HAP-1 (cell line): ENCODE measurements at regions not wholly inside any gene's neighbourhood (a gene's known extent, or its start where the extent isn't known, plus 50 kb on each side); places are given as distances from the start of the nearest gene placed in this dataset.
A peak's percentile ranks its signal among the peaks of the same experiment; 100 is the strongest.
"Not testable (repeated sequence)": the region's sequence is repeated elsewhere in the genome, so short reads cannot be mapped to it uniquely, and the experiment has no call there.

Experiments used
- DNase-seq, 2 experiments: peaks; one replicate each; pipeline ENCODE4 v3.0.0-alpha.2; 2016 to 2020; ENCODE audit warnings: low spot score in 2 of 2
- H3K27me3 ChIP-seq: fragments of 250-450 bp; sonication (Bioruptor Pico); 2 replicates; pipeline ENCODE4 v1.5.1; 2020; ENCODE audit warnings: low read depth, mild to moderate bottlenecking, moderate library complexity
- H3K36me3 ChIP-seq: fragments of 250-450 bp; sonication (Bioruptor Pico); replicated peaks from 2 replicates; pipeline ENCODE4 v1.5.1; 2020; ENCODE audit warnings: mild to moderate bottlenecking
- H3K4me1 ChIP-seq: fragments of 250-450 bp; sonication (Bioruptor Pico); 2 replicates; pipeline ENCODE4 v1.5.1; 2020; ENCODE audit warnings: mild to moderate bottlenecking
- H3K4me3 ChIP-seq: fragments of 250-450 bp; sonication (Bioruptor Pico); 2 replicates; pipeline ENCODE4 v1.5.1; 2020; ENCODE audit warnings: mild to moderate bottlenecking, moderate library complexity
- H3K9me3 ChIP-seq: fragments of 250-450 bp; sonication (Bioruptor Pico); 2 replicates; pipeline ENCODE4 v1.5.1; 2020; ENCODE audit warnings: mild to moderate bottlenecking, moderate library complexity
- in situ Hi-C: fragments of 300-500 bp; cut with MboI; formaldehyde crosslinking; loops from 3 replicates; pipeline ENCODE4 v1.14.3; 2020; ENCODE audit warnings: low sequenced_read_pairs, inconsistent platforms, mixed read lengths

DNA sequence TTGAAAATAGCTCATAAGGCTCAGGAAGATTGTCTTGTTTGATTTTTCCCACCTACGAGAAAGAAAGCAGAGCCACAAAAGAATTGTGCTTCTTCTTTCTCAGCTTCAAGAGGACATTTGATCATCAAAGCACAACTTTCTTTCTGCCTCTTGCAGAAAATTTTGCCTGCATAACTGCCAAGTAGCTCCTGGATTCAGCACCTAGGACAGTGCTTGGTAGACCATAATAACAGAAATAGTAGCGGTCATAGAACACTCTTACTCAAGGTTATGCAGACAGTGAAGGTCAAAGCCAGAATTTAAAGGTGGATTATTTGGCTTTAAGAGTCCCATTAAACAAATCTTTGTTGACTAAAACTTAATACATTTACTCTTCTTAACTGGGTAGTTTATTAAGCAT is 594.7 kb upstream of the CCNG1 start:
- H3K36me3 ChIP-seq, result no peaks in the 10 kb centered on the region
- H3K9me3 ChIP-seq, result no peaks in the 10 kb centered on the region
- DNase-seq, result no peak
- H3K4me3 ChIP-seq, result no peak overlapping the region
- H3K27me3 ChIP-seq, result no peaks in the 10 kb centered on the region; the same call in 1 of the 2 replicates
- in situ Hi-C loops, result no loop called here
- H3K4me1 ChIP-seq, result no peaks in the 10 kb centered on the region

GRCh38 chr5:162852134-162852533 is 585.3 kb upstream of the CCNG1 start:
- Histone ChIP-seq H3K27me3 (no peaks in the 10 kb centered on the region), H3K9me3 (no peaks in the 10 kb centered on the region), H3K4me3 (no peak overlapping the region), H3K36me3 (no peaks in the 10 kb centered on the region), H3K4me1 (no peaks in the 10 kb centered on the region)
- DNase-seq, result no peak
- in situ Hi-C loops, result no loop called here

GRCh38 chr5:162858770-162859169 is 578.6 kb upstream of the CCNG1 start:
- in situ Hi-C loops, result no loop called here
- Histone ChIP-seq H3K36me3 (no peaks in the 10 kb centered on the region), H3K4me3 (no peak overlapping the region), H3K4me1 (no peaks in the 10 kb centered on the region), H3K9me3 (no peaks in the 10 kb centered on the region), H3K27me3 (no peaks in the 10 kb centered on the region)
- DNase-seq, result no peak

GRCh38 chr5:162870966-162871365 is 566.4 kb upstream of the CCNG1 start:
- no peaks in the 10 kb centered on the region for H3K4me1 ChIP-seq
- in situ Hi-C loops, result no loop called here
- no peaks in the 10 kb centered on the region for H3K27me3 ChIP-seq
- no peaks in the 10 kb centered on the region for H3K36me3 ChIP-seq
- DNase-seq, result no peak
- no peak overlapping the region for H3K4me3 ChIP-seq
- no peaks in the 10 kb centered on the region for H3K9me3 ChIP-seq

DNA sequence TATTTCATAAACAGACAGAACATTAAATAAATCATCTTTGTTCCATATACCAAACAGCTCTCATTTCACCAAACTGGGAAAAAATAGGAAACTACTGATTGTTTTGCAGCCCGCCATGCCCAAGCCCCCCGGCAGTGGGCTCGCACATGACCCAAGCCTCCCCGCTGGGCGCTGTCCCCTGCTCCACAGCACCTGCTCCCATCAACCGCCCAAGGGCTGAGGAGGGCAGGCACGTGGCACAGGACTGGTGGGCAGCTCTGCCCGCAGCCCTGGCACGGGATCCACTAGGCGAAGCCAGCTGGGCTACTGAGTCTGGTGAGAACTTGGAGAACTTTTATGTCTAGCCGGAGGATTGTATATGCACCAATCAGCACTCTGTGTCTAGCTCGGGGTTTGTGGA is 554.8 kb upstream of the CCNG1 start:
- no peak for DNase-seq
- Histone ChIP-seq H3K4me1 (no peaks in the 10 kb centered on the region), H3K36me3 (no peaks in the 10 kb centered on the region), H3K4me3 (no peak overlapping the region), H3K27me3 (no peaks in the 10 kb centered on the region), H3K9me3 (no peaks in the 10 kb centered on the region)
- in situ Hi-C loops, result no loop called here

DNA sequence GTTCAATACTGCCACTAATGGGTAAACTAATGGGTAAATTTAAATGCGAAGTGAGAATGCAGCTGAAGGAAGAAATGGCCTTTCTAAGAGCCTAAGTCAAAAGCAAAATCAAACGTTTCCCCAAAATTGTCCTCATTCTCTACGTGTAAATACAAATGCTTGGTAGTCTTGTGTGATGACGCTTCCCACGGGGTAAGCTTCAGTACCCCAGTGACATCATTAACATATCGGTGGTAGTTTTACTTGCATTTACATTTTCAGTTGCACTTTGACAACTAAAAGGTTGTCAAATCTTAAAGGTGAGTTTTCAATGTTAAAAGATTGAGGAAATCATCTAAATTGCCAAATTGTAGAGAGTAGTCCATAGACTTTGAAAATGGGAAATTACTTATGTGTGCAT is 550.7 kb upstream of the CCNG1 start:
- H3K4me3 ChIP-seq, result no peak overlapping the region
- no peaks in the 10 kb centered on the region for H3K36me3 ChIP-seq
- H3K27me3 ChIP-seq, result no peaks in the 10 kb centered on the region
- DNase-seq, result no peak
- in situ Hi-C loops, result no loop called here
- H3K9me3 ChIP-seq, result no peaks in the 10 kb centered on the region
- no peaks in the 10 kb centered on the region for H3K4me1 ChIP-seq

GRCh38 chr5:162888268-162888667 is 549.1 kb upstream of the CCNG1 start:
- Histone ChIP-seq H3K4me3 (no peak overlapping the region), H3K27me3 (no peaks in the 10 kb centered on the region), H3K36me3 (no peaks in the 10 kb centered on the region), H3K4me1 (no peaks in the 10 kb centered on the region), H3K9me3 (no peaks in the 10 kb centered on the region)
- in situ Hi-C loops, result no loop called here
- DNase-seq, result no peak

GRCh38 chr5:162911873-162912272 is 525.5 kb upstream of the CCNG1 start:
- Histone ChIP-seq H3K4me1 (no peaks in the 10 kb centered on the region), H3K36me3 (no peaks in the 10 kb centered on the region), H3K9me3 (no peaks in the 10 kb centered on the region), H3K27me3 (no peaks in the 10 kb centered on the region), H3K4me3 (no peak overlapping the region)
- no peak for DNase-seq
- in situ Hi-C loops, result no loop called here

- Histone ChIP-seq H3K4me3 (no peak overlapping the region), H3K9me3 (no peaks in the 10 kb centered on the region), H3K27me3 (no peaks in the 10 kb centered on the region), H3K4me1 (no peaks in the 10 kb centered on the region), H3K36me3 (no peaks in the 10 kb centered on the region)
- in situ Hi-C loops, result no loop called here
- no peak for DNase-seq
Observed at GRCh38 chr5:162916368-162916767, 521.0 kb upstream of the CCNG1 start.

- Histone ChIP-seq H3K4me1 (no peaks in the 10 kb centered on the region), H3K36me3 (no peaks in the 10 kb centered on the region), H3K9me3 (no peaks in the 10 kb centered on the region), H3K4me3 (no peak overlapping the region), H3K27me3 (no peaks in the 10 kb centered on the region)
- no peak for DNase-seq
- in situ Hi-C loops, result no loop called here
Observed at GRCh38 chr5:162929104-162929503, 508.3 kb upstream of the CCNG1 start.

- in situ Hi-C loops, result no loop called here
- no peak overlapping the region for H3K4me3 ChIP-seq
- DNase-seq, result no peak
- no peaks in the 10 kb centered on the region for H3K36me3 ChIP-seq
- H3K27me3 ChIP-seq, result no peaks in the 10 kb centered on the region
- no peaks in the 10 kb centered on the region for H3K9me3 ChIP-seq
- H3K4me1 ChIP-seq, result no peaks in the 10 kb centered on the region
Observed at GRCh38 chr5:162931501-162931900, 505.9 kb upstream of the CCNG1 start.

DNA sequence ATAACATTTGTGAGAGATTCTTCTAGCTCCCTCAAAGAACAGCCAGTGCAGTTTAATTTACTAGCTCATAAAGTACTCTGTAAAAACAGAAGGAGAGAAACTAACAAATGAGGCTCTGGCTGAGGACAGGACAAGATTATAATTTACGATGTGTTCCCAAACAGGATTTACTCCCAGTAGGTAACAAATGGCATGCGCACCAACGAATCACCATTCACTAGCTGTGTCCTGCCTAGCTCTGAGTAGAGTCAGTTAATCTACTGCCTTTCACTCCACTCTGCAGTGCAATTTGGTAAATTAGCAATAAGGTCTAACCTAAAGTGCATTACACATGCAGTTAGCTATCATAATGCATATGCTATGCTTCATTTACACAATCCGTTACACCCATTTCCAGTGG is 497.4 kb upstream of the CCNG1 start:
- H3K4me1 ChIP-seq, result no peaks in the 10 kb centered on the region; the same call in 1 of the 2 replicates
- H3K27me3 ChIP-seq, result no peaks in the 10 kb centered on the region
- DNase-seq, result peak; percentile 43 to 60
- no peaks in the 10 kb centered on the region for H3K9me3 ChIP-seq
- no peaks in the 10 kb centered on the region for H3K36me3 ChIP-seq
- in situ Hi-C loops, result no loop called here
- H3K4me3 ChIP-seq, result no peak overlapping the region

DNA sequence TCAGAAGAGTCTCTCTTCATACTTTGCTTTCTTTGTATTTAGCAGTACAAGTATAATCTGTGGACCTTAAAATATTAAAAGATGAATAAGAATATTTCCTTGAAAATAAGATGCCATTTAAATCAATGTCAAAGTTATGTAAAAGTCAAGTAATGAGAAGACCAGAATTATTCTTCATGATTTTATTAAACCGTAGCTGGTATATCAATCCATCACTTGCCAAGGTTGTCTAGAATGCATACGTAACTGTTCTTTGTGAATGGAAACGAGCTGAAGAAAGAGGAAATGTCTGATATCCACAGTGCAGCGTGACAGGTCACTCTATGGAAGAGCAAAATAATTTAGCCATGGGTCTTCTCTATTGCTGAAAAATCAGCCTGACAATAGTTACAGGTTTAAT is 488.7 kb upstream of the CCNG1 start:
- no peaks in the 10 kb centered on the region for H3K9me3 ChIP-seq
- H3K4me3 ChIP-seq, result no peak overlapping the region
- in situ Hi-C loops, result no loop called here
- DNase-seq, result no peak
- no peaks in the 10 kb centered on the region for H3K27me3 ChIP-seq
- peaks cover 3% of the 10 kb centered on the region; the same call in 1 of the 2 replicates for H3K4me1 ChIP-seq
- H3K36me3 ChIP-seq, result no peaks in the 10 kb centered on the region

GRCh38 chr5:162956570-162956969 is 480.8 kb upstream of the CCNG1 start:
- in situ Hi-C loops, result no loop called here
- DNase-seq, result no peak
- H3K36me3 ChIP-seq, result no peaks in the 10 kb centered on the region
- no peaks in the 10 kb centered on the region for H3K9me3 ChIP-seq
- no peak overlapping the region for H3K4me3 ChIP-seq
- peaks cover 4% of the 10 kb centered on the region; the same call in 1 of the 2 replicates for H3K4me1 ChIP-seq
- H3K27me3 ChIP-seq, result no peaks in the 10 kb centered on the region; the same call in 1 of the 2 replicates

GRCh38 chr5:162964144-162964543 is 473.3 kb upstream of the CCNG1 start:
- in situ Hi-C loops, result not testable (repeated sequence)

More at GRCh38 chr5:162964144-162964543, 473.3 kb upstream of the CCNG1 start:
- H3K4me1 ChIP-seq, H3K27me3 ChIP-seq, H3K36me3 ChIP-seq, H3K4me3 ChIP-seq, H3K9me3 ChIP-seq: not testable (repeated sequence)
- peak in 1 of 2 experiments; percentile 44 for DNase-seq
